Progenitor cell of endocrine pancreas (in vitro differentiated cells): ENCODE measurements at regions not wholly inside any gene's neighbourhood (a gene's known extent, or its start where the extent isn't known, plus 50 kb on each side); places are given as distances from the start of the nearest gene placed in this dataset.

Experiments used
- DNase-seq: peaks from one replicate; pipeline ENCODE4 v3.0.0; 2021; ENCODE audit warnings: low spot score; ENCODE audit not compliant: unreplicated experiment
- H3K27ac Mint-ChIP-seq: 2 replicates; pipeline ENCODE4 v1.8.0; 2021; ENCODE audit warnings: mild to moderate bottlenecking, moderate library complexity, mixed read lengths
- H3K27me3 Mint-ChIP-seq: 2 replicates; pipeline ENCODE4 v1.8.0; 2021; ENCODE audit warnings: mixed read lengths
- H3K36me3 Mint-ChIP-seq: 2 replicates; pipeline ENCODE4 v1.8.0; 2022; ENCODE audit warnings: mixed read lengths; ENCODE audit not compliant: insufficient read depth
- H3K4me1 Mint-ChIP-seq: 2 replicates; pipeline ENCODE4 v1.8.0; 2021; ENCODE audit warnings: low read depth, mixed read lengths
- H3K4me3 Mint-ChIP-seq: 2 replicates; pipeline ENCODE4 v1.8.0; 2021; ENCODE audit warnings: low read depth, mild to moderate bottlenecking, moderate library complexity, mixed read lengths
- H3K9me3 Mint-ChIP-seq: 2 replicates; pipeline ENCODE4 v1.8.0; 2021; ENCODE audit warnings: low read depth, mixed read lengths
- TF ChIP-seq, protein P1 (sequence below): fragments of 200-600 bp; sonication (generic); IDR thresholded peaks from one replicate; pipeline ENCODE4 v1.5.0; 2021; ENCODE audit warnings: antibody characterized with exemption, mild to moderate bottlenecking; ENCODE audit not compliant: unreplicated experiment

- no peak overlapping the region for H3K4me3 Mint-ChIP-seq
- peaks cover 3% of the 10 kb centered on the region for H3K9me3 Mint-ChIP-seq
- no peak overlapping the region for H3K27ac Mint-ChIP-seq
- H3K4me1 Mint-ChIP-seq: peaks cover 7% of the 10 kb centered on the region
- no peaks in the 10 kb centered on the region for H3K36me3 Mint-ChIP-seq
- no peak for DNase-seq
- H3K27me3 Mint-ChIP-seq: no peaks in the 10 kb centered on the region
- TF ChIP-seq, protein P1, sequence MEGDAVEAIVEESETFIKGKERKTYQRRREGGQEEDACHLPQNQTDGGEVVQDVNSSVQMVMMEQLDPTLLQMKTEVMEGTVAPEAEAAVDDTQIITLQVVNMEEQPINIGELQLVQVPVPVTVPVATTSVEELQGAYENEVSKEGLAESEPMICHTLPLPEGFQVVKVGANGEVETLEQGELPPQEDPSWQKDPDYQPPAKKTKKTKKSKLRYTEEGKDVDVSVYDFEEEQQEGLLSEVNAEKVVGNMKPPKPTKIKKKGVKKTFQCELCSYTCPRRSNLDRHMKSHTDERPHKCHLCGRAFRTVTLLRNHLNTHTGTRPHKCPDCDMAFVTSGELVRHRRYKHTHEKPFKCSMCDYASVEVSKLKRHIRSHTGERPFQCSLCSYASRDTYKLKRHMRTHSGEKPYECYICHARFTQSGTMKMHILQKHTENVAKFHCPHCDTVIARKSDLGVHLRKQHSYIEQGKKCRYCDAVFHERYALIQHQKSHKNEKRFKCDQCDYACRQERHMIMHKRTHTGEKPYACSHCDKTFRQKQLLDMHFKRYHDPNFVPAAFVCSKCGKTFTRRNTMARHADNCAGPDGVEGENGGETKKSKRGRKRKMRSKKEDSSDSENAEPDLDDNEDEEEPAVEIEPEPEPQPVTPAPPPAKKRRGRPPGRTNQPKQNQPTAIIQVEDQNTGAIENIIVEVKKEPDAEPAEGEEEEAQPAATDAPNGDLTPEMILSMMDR: no peak
Measured at GRCh38 chr4:32031026-32031425, 1310.9 kb downstream of the PCDH7 start.

- H3K4me1 Mint-ChIP-seq: peaks cover 7% of the 10 kb centered on the region
- no peaks in the 10 kb centered on the region for H3K27me3 Mint-ChIP-seq
- H3K36me3 Mint-ChIP-seq: no peaks in the 10 kb centered on the region
- H3K27ac Mint-ChIP-seq: no peak overlapping the region
- TF ChIP-seq, protein P1: no peak
- peaks cover 3% of the 10 kb centered on the region for H3K9me3 Mint-ChIP-seq
- H3K4me3 Mint-ChIP-seq: no peak overlapping the region
- no peak for DNase-seq
Measured at GRCh38 chr4:32032136-32032672, 1312.0 kb downstream of the PCDH7 start.

DNA sequence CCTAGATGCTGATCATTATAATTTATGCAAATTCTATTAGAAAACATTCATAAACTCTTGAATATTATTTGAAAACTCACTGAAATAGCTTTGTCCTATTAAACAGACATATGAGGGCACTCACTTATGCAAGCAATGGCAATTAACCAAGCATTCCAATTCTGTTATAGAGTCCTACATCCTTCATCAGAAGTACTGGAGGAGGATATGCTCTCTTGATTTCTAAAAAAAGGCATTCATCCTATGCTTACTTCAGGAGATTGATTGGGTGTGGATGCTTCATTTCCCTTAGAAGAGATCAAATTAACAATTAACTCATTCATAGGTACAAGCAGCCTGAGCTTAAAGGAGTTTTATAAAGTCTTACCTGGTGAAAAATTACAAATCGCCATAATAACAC lies 1317.2 kb downstream of the PCDH7 start:
- Mint-ChIP-seq H3K36me3 (no peaks in the 10 kb centered on the region), H3K27me3 (no peaks in the 10 kb centered on the region), H3K27ac (no peak overlapping the region), H3K4me3 (no peak overlapping the region), H3K4me1 (peaks cover 7% of the 10 kb centered on the region), H3K9me3 (no peaks in the 10 kb centered on the region)
- TF ChIP-seq, protein P1: no peak
- DNase-seq: no peak

GRCh38 chr4:32042486-32043247 lies 1322.5 kb downstream of the PCDH7 start:
- no peak overlapping the region for H3K4me3 Mint-ChIP-seq
- no peaks in the 10 kb centered on the region for H3K27me3 Mint-ChIP-seq
- no peak for DNase-seq
- TF ChIP-seq, protein P1: no peak
- H3K9me3 Mint-ChIP-seq: no peaks in the 10 kb centered on the region
- no peaks in the 10 kb centered on the region for H3K36me3 Mint-ChIP-seq
- H3K4me1 Mint-ChIP-seq: no peaks in the 10 kb centered on the region
- H3K27ac Mint-ChIP-seq: no peak overlapping the region

- no peak overlapping the region for H3K27ac Mint-ChIP-seq
- no peaks in the 10 kb centered on the region for H3K36me3 Mint-ChIP-seq
- H3K27me3 Mint-ChIP-seq: no peaks in the 10 kb centered on the region
- no peak overlapping the region for H3K4me3 Mint-ChIP-seq
- H3K4me1 Mint-ChIP-seq: no peaks in the 10 kb centered on the region
- TF ChIP-seq, protein P1: no peak
- H3K9me3 Mint-ChIP-seq: no peaks in the 10 kb centered on the region
- DNase-seq: no peak
Measured at GRCh38 chr4:32043248-32043633, 1323.1 kb downstream of the PCDH7 start.
